ENCODE measurements at regions not wholly inside any gene's neighbourhood (a gene's known extent, or its start where the extent isn't known, plus 50 kb on each side); places are given as distances from the start of the nearest gene placed in this dataset.
"Not testable (repeated sequence)": the region's sequence is repeated elsewhere in the genome, so short reads cannot be mapped to it uniquely, and the experiment has no call there.

GRCh38 chr5:3324421-3325101 lies 271.1 kb upstream of the IRX1 start:
- H3K4me1 ChIP-seq (ENCODE audit: control insufficient read depth in 1 of 2, low read depth in 2 of 2) = no peaks in the 10 kb centered on the region
- no peak for ATAC-seq (ENCODE audit: insufficient number of reproducible peaks, low FRiP score, low read depth)
- no peaks in the 10 kb centered on the region for H3K9me3 ChIP-seq
- DNase-seq (ENCODE audit: low spot score) = no peak
- H3K27me3 ChIP-seq (replicated peaks; ENCODE audit: insufficient read depth) = no peaks in the 10 kb centered on the region
- H3K36me3 ChIP-seq = no peaks in the 10 kb centered on the region
- TF ChIP-seq CTCF (IDR thresholded peaks at IDR 0.05) = no peak
- no peak overlapping the region for H3K27ac ChIP-seq
- no peak overlapping the region for H3K4me3 ChIP-seq

GRCh38 chr5:3323966-3324365 lies 271.7 kb upstream of the IRX1 start:
- H3K4me3 ChIP-seq; H3K27ac ChIP-seq; H3K36me3 ChIP-seq; H3K4me1 ChIP-seq (ENCODE audit: control insufficient read depth in 1 of 2, low read depth in 2 of 2); H3K27me3 ChIP-seq (replicated peaks; ENCODE audit: insufficient read depth); DNase-seq (ENCODE audit: low spot score); H3K9me3 ChIP-seq; ATAC-seq (ENCODE audit: insufficient number of reproducible peaks, low FRiP score, low read depth): not testable (repeated sequence)

- Histone ChIP-seq H3K36me3 (no peaks in the 10 kb centered on the region), H3K9me3 (no peaks in the 10 kb centered on the region), H3K27me3 (replicated peaks; ENCODE audit: insufficient read depth) (no peaks in the 10 kb centered on the region), H3K27ac (no peak overlapping the region), H3K4me3 (no peak overlapping the region), H3K4me1 (ENCODE audit: control insufficient read depth in 1 of 2, low read depth in 2 of 2) (no peaks in the 10 kb centered on the region)
- ATAC-seq (ENCODE audit: insufficient number of reproducible peaks, low FRiP score, low read depth) = no peak
- DNase-seq (ENCODE audit: low spot score) = no peak
- no peak for TF ChIP-seq CTCF (IDR thresholded peaks at IDR 0.05)
Observed at GRCh38 chr5:3323144-3323543, 272.5 kb upstream of the IRX1 start.

GRCh38 chr5:3322642-3323041 lies 273.0 kb upstream of the IRX1 start:
- Histone ChIP-seq H3K9me3 (no peaks in the 10 kb centered on the region), H3K27me3 (replicated peaks; ENCODE audit: insufficient read depth) (no peaks in the 10 kb centered on the region), H3K4me3 (no peak overlapping the region), H3K36me3 (no peaks in the 10 kb centered on the region), H3K27ac (no peak overlapping the region), H3K4me1 (ENCODE audit: control insufficient read depth in 1 of 2, low read depth in 2 of 2) (no peaks in the 10 kb centered on the region)
- DNase-seq (ENCODE audit: low spot score) (no peak), ATAC-seq (ENCODE audit: insufficient number of reproducible peaks, low FRiP score, low read depth) (no peak)
- no peak for TF ChIP-seq CTCF (IDR thresholded peaks at IDR 0.05)

- Histone ChIP-seq H3K27ac (no peak overlapping the region), H3K4me3 (no peak overlapping the region), H3K27me3 (replicated peaks; ENCODE audit: insufficient read depth) (no peaks in the 10 kb centered on the region), H3K9me3 (no peaks in the 10 kb centered on the region), H3K4me1 (ENCODE audit: control insufficient read depth in 1 of 2, low read depth in 2 of 2) (no peaks in the 10 kb centered on the region), H3K36me3 (no peaks in the 10 kb centered on the region)
- TF ChIP-seq CTCF (IDR thresholded peaks at IDR 0.05) = no peak
- ATAC-seq (ENCODE audit: insufficient number of reproducible peaks, low FRiP score, low read depth) = no peak
- no peak for DNase-seq (ENCODE audit: low spot score)
Observed at GRCh38 chr5:3321923-3322322, 273.7 kb upstream of the IRX1 start.
